ENCODE measurements at regions not wholly inside any gene's neighbourhood (a gene's known extent, or its start where the extent isn't known, plus 50 kb on each side); places are given as distances from the start of the nearest gene placed in this dataset.

DNA sequence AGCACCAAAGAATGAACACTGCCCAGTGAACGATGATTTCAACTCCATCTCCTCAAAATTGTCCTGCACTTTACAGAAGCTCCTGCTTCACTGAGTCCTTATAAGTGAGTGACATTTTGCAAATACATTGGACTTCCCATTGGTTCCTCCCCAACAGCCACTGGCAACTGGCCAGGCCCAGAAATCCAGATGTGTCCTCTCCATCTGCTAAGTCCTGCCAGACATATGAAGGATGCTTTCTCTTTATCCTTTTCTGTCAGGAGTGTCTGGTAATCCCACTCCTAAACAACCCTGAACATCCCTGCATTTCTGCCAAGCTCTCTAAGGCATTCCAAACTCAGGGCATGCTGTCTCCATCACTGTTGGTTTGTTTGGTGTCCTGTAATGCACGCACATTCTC is 271.8 kb downstream of the RRAGC start:
- peak in 1 of 7 donors; percentile 38 for DNase-seq
- Histone ChIP-seq H3K9me3 (replicated peaks in 1 of 3) (peaks cover 0 to 9% (median 6%) of the 10 kb centered on the region in 3 donors), H3K36me3 (replicated peaks in 1 of 2) (no peaks in the 10 kb centered on the region), H3K27ac (no peak overlapping the region), H3K4me1 (replicated peaks in 1 of 2) (no peaks in the 10 kb centered on the region), H3K4me3 (no peak overlapping the region), H3K27me3 (no peaks in the 10 kb centered on the region)
- 82 to 94% (median 91%) methylated on average over 2 of the region's 2 CpGs for WGBS, 4 donors
- TF ChIP-seq POLR2A (IDR thresholded peaks at IDR 0.05), result no peak
- TF ChIP-seq, protein P1, sequence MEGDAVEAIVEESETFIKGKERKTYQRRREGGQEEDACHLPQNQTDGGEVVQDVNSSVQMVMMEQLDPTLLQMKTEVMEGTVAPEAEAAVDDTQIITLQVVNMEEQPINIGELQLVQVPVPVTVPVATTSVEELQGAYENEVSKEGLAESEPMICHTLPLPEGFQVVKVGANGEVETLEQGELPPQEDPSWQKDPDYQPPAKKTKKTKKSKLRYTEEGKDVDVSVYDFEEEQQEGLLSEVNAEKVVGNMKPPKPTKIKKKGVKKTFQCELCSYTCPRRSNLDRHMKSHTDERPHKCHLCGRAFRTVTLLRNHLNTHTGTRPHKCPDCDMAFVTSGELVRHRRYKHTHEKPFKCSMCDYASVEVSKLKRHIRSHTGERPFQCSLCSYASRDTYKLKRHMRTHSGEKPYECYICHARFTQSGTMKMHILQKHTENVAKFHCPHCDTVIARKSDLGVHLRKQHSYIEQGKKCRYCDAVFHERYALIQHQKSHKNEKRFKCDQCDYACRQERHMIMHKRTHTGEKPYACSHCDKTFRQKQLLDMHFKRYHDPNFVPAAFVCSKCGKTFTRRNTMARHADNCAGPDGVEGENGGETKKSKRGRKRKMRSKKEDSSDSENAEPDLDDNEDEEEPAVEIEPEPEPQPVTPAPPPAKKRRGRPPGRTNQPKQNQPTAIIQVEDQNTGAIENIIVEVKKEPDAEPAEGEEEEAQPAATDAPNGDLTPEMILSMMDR (IDR thresholded peaks at IDR 0.05), result no peak
- intact Hi-C loops (cut with DNase I), result loop anchor here (5.0 to 10.0 kb wide), 2 partner anchors 560 to 563 kb away; no protein-coding TSS in a partner anchor

GRCh38 chr1:38586993-38587646 is 272.5 kb downstream of the RRAGC start:
- Histone ChIP-seq H3K4me3 (no peak overlapping the region), H3K9me3 (replicated peaks in 1 of 3) (peaks cover 0 to 9% (median 5%) of the 10 kb centered on the region in 3 donors), H3K27me3 (no peaks in the 10 kb centered on the region), H3K27ac (no peak overlapping the region), H3K4me1 (replicated peaks in 1 of 2) (no peaks in the 10 kb centered on the region), H3K36me3 (replicated peaks in 1 of 2) (no peaks in the 10 kb centered on the region)
- 30 to 46% (median 34%) methylated on average over 6 to 9 of the region's 9 CpGs for WGBS, 4 donors
- DNase-seq, result peak; percentile 41 to 68 (median 63)
- TF ChIP-seq, protein P1 (IDR thresholded peaks at IDR 0.05), result peak; percentile 71 to 92 (median 80)
- TF ChIP-seq POLR2A (IDR thresholded peaks at IDR 0.05), result no peak
- intact Hi-C loops (cut with DNase I), result loop anchor here (5.0 to 10.0 kb wide), 2 partner anchors 560 to 562 kb away; no protein-coding TSS in a partner anchor

- DNase-seq, result no peak
- intact Hi-C loops (cut with DNase I), result loop anchor here (5.0 to 10.0 kb wide), 2 partner anchors 559 to 561 kb away; no protein-coding TSS in a partner anchor
- H3K4me3 ChIP-seq, result no peak overlapping the region
- no peaks in the 10 kb centered on the region for H3K27me3 ChIP-seq
- no peaks in the 10 kb centered on the region for H3K36me3 ChIP-seq (replicated peaks in 1 of 2)
- WGBS, 4 donors, result 47 to 64% (median 55%) methylated on average over 4 of the region's 4 CpGs
- H3K4me1 ChIP-seq (replicated peaks in 1 of 2), result no peaks in the 10 kb centered on the region
- no peak overlapping the region for H3K27ac ChIP-seq
- no peaks in the 10 kb centered on the region for H3K9me3 ChIP-seq (replicated peaks in 1 of 3)
- TF ChIP-seq, protein P1 (IDR thresholded peaks at IDR 0.05), result no peak
- no peak for TF ChIP-seq POLR2A (IDR thresholded peaks at IDR 0.05)
Measured at GRCh38 chr1:38585971-38586370, 273.6 kb downstream of the RRAGC start.

- intact Hi-C loops (cut with DNase I), result loop anchor here (5.0 to 10.0 kb wide), 2 partner anchors 558 to 561 kb away; no protein-coding TSS in a partner anchor
- H3K27ac ChIP-seq, result no peak overlapping the region
- no peaks in the 10 kb centered on the region for H3K36me3 ChIP-seq (replicated peaks in 1 of 2)
- H3K9me3 ChIP-seq (replicated peaks in 1 of 3), result no peaks in the 10 kb centered on the region
- no peaks in the 10 kb centered on the region for H3K4me1 ChIP-seq (replicated peaks in 1 of 2)
- peak in 1 of 7 donors; percentile 7 for DNase-seq
- WGBS, 4 donors, result 52 to 68% (median 59%) methylated on average over 3 of the region's 3 CpGs
- TF ChIP-seq, protein P1 (IDR thresholded peaks at IDR 0.05), result no peak
- TF ChIP-seq POLR2A (IDR thresholded peaks at IDR 0.05), result no peak
- H3K27me3 ChIP-seq, result no peaks in the 10 kb centered on the region
- H3K4me3 ChIP-seq, result no peak overlapping the region
Measured at GRCh38 chr1:38585460-38585859, 274.1 kb downstream of the RRAGC start.

Measured in adrenal gland (tissue), 9 donors.